HG03520 (cell line): ENCODE measurements at regions not wholly inside any gene's neighbourhood (a gene's known extent, or its start where the extent isn't known, plus 50 kb on each side); places are given as distances from the start of the nearest gene placed in this dataset.
"Not testable (repeated sequence)": the region's sequence is repeated elsewhere in the genome, so short reads cannot be mapped to it uniquely, and the experiment has no call there.

Source experiments
- ATAC-seq: cut with Tn5 transposase; IDR thresholded peaks from one replicate; pipeline ENCODE4 v1.9.1; 2021; ENCODE audit warnings: mild to moderate bottlenecking, moderate library complexity; ENCODE audit not compliant: unreplicated experiment

DNA sequence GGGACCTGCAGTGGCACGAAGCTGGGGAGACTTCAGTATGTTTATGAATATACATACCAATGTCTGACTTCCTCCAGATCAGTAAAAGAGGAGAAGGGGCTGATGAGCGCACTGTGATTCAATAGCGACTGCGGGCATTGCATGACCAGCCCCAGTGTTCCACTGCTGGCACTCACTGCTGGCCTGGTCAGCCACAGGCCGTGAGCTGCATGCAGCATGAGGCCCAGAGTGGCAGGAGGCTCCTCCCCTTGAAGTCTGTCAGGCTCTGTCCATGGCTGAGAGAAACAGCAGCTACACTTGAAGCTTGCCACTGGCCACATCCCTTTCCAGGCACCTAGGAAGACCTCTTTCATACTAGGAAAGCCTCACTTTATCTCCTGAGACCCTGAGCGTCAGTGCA, 265.9 kb upstream of the CDYL start:
- no peak for ATAC-seq

DNA sequence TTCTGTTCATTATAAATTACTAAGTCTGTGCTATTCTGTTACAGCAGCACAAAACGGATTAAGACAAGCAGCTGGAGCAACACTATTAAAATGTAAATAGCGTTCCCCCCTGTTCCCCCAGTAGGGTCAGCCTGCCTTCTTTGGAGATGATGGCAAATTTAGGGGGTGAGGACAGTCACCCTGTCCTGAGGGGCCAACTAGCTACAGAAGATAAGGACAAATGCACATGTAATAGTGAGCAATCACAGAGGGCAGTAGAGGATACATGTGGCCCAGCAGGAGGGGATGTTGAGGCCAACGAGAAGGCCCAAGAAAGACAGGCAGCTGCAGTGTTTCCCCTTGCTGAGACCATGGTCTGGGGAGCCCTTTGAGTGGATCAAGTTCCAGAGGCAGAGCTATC, 266.7 kb upstream of the CDYL start:
- ATAC-seq: no peak

DNA sequence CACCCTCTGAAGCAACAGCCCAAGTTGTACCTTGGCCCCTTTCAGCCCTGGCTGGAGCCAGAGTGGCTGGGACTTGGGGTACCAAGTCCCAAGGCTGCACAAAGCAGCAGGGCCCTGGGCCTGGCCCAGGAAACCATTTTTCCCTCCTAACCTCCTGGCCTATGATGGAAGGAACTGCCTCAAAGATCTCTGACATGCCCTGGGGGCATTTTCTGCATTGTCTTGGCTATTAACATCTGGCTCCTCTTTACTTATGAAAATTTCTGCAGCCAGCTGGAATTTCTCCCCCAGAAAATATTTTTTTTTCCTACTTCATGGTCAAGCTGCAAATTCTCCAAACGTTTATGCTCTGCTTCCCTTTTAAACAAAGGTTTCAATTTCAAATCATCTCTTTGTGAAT, 269.4 kb upstream of the CDYL start:
- ATAC-seq: no peak

DNA sequence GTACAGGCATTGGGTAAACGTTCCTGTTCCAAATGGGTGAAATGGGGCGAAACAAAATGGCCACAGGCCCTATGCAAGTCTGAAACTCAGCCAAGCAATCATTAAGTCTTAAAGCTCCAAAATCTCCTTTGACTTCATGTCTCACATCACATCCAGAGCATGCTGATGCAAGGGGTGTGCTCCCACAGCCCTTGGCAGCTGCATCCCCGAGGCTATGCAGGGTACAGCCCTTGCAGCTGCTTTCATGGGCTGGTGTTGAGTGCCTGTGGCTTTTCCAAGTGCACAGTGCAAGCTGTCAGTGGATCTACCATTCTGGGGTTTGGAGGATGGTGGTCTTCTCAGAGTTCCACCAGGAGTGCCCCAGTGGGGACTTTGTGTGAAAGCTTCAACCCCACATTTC, 270.0 kb upstream of the CDYL start:
- ATAC-seq: no peak

DNA sequence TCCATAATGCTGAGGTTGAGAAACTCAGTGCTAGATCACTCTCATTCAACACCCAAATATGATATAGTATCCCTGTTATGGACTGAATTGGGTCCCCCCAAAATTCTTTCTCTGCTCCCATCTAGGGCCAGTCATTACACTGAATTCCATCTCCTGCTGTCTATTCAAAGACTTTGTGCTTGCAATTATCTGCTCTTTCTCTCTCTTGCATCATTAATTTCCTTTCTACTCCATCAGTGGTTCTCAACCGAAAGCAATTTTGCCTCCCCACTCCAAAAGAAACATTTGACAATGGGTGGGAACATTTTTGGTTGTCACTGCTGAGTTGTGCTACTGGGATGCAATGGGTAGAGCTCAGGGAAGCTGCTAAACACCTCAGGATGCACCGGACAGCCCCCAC, 271.5 kb upstream of the CDYL start:
- ATAC-seq: no peak

DNA sequence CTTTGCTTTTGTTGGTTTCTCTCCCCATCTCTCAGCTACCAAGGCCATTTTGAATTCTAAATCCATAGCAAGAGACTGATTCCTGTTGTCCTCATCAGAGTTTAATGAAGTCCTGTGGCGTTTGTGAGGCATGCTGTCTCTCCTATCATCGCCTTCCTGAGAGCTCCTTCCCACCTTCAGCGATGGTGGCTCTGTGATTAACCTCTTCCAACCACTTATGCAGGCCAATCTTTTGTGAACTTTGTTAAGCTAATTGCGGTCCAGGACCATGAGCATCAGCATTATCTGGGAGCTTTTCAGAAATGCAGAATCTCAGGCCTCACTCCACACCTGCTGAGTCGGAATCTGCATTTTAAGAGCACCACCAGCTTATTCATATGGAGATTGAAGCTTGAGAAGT, 272.5 kb upstream of the CDYL start:
- no peak for ATAC-seq

DNA sequence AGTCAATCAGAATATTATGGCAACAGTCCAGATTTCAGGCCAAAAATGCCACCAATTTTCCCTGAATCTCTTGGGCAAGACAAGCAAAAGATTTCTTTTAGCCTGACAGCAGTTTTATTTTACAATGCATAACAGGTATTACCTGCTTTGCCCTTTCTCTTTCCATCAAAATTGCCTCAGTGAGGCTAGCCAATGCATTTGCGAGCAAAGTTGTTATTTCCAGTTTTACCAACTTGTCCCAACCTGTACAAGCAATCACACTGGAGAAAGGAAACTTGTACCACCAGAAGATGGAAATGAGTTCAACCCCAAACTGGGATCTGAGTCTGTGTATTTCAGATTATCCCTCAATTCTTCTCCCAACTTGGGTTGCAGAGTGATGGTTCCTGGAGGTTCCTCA, 279.9 kb upstream of the CDYL start:
- ATAC-seq: no peak

DNA sequence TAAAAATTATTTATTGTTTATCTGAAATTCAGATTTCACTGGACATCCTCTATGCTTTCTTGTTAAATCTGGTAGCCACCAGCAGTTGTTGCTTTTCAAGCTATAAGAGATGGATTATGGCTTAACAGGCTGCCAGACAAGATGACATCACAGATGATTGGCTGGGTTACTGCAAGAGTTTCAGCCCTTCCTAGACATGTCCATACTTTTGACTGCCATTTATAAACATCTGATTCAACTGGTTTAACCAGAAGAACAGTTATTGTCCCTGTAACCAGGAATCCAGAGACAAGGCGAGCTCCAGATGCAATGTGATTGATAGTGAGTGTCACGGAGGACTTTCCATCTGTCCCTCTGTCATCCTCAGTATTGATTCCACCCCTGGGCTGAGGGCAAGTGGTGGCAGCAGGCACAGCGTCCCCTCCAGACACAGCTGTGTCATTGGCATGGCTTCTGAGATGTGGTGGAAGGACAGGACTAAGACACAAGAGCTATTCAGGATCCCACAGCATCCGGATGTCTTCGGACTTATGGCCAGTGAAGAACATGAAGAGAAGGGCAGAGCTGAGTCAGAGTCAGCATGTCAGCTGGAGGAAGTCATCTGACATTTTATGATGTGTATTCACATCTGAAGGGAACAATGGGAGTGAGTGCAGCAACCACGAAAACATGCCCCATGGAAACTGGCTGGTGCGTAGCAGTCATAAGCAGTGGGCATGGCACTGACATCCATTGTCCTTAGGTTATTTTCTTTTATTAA, 284.5 kb upstream of the CDYL start:
- ATAC-seq: no peak

DNA sequence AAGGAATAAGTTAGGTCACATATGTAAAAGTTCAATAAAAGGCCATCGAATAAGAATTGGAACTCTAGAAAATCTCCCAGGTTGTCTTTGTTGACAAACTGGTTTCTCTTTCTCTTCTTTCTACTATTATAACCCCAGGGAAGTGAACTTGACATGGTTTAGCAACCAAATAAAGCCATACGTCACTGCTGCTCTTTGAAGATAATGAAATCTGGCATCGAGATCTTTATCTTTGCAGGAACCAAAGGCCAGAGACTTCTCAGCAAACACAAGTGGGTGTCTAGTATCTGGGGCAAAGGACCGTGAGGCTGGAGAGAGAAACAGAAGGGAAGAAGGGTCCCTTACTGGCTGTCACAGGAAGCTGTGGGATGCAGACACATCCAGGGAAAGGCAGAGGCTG, 286.7 kb upstream of the CDYL start:
- ATAC-seq: no peak

DNA sequence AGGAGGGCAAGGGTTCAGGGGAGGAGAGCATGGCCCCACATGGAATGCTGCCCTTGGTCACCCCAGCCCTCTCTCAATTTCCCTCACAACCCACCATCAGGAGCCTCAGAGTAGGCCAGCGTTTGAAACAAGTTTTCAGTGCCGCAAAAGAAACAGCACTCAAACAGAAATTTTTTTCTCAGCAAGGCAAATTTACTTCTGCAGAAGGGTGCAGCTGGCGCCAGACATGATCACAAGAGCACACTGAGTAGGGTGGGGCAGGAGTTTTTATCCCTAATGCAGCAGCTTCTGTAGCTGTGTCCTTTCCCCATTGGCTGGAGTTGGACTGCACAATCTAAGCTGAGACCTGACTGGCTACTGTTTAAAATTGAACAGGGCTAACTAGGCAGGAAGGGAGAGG, 287.8 kb upstream of the CDYL start:
- ATAC-seq: no peak

DNA sequence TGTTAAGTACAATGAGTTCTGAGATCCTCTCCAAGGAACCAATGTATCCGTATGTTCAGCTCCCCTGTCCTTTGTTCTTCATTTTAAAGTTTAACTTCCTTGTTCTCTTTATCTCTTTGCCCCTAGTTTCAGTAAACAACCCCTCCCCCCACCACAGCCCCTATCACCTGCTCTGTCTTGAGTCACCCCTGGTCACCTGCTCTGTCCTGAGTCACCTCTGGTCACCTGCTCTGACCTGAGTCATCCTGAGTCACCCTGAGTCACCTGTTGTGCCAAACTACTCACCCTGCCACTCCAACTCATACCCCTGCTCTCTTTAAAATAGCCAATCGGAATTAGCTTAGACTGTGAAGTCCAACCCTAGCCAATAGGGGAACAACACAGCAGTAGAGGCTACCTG, 288.7 kb upstream of the CDYL start:
- ATAC-seq: no peak

DNA sequence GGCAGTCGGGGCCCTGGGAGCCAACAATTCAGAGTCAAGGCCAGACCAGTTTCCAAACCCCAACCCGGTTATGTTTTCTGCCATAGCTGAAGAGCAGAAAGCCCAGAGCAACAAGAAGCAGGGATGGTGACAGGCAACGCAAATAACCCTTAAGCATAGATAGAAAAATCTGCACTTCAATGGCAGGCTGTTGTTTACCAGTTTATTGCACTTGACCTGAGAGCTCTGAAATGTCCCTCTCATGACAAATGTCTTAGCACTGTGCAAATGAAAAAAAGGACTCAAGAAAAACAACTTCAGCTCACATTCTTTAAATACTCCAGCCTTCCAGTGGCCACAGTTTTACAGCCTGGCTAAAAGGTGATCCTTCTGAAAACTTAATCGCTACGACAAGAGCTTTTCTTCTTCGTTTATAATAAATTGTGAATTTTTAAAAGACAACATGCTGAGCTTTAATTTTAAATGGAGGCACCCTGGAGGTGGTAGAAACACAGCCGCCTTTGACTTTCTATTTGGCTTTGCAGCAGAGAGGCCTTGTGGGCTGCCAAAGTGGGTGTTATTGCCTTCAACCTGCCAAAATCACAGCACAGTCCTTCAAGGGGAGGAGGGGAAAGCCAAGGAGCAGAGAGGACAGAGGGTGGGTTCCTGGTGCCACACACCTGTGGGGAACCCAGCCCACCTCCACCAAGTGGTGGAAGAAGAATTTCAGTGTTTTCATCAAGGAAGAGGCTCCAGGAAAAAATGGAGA, 289.5 kb upstream of the CDYL start:
- ATAC-seq: no peak

DNA sequence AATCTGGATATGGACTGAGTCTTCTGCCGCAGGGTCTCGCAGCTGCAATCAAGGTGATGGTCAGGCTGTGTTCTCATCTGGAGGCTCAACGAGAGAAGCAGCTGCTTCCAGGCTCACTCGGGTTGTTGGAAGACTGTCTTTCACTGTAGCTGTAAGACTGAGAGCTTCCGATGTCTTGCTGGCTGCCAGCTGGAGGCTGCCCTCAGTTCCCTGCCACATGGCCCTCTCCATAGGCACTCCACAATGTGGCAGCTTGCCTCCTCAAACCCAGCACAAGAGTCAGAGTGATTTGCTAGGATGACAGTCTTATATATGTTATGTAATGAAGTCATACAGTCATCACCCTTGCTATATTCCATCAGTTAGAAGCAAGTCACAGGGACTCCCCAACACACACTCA, 290.5 kb upstream of the CDYL start:
- ATAC-seq: no peak

DNA sequence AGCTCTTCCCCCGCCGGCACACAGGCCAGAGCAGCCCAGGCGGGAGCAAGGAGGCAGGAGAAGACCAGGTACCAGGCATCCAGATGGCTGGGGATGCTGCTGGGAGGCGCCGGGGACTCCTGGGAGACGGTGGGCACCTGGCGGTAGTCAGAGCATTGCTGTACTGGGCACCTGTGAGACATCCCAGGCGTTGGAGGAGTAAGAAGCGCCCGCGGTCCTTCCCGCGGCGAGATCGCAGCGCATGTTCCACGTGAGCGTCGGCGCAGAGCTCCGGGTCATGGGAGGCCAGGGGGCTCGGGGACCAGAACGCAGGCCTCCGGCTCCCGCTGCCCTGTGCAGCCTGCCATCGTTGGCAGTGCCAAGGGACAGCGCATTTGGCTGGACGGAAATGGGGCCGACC, 293.7 kb upstream of the CDYL start:
- ATAC-seq: no peak

DNA sequence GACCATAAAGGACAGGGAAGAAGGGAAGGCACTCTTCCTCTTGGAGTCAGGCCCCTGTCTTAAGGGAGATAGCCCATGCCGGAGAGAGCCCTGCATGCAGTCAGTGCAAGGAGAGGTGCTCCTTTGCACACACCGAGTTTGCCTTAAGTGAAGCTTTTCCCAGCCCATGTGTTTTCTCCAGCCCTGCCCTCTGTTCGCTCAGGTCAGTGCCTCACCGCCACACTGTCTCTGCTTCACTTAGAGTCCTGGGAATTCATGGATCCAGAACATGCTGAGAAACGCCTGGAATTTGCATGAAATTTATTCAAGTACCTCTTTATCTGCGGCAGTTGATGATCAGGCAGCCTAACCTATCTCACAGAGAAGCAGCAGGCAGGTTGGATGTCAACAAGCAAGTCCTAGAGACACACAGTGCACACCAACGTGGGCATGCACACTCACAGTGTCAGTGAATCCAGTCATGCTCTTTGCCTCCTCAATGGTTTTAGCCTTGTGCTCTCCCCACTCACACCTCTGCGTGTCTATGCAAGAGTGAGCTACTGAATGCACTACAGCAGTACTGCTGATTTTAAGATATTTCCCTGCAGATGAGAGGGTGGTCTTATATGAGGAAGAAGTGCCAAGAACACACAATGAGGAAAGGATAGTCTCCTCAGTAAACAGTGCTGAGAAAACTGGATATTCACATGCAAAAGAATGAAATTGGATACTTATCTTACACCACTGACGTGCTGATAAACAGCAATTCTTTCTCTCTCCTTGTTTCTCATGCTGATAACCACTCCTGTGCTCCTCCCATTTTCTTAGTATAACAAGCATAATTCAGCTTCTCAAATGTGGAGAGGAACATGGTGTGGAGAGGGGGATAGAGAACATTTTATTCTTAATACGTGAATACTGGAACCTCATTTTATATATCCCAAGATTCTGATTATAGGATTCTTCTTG, 295.1 kb upstream of the CDYL start:
- ATAC-seq: no peak

DNA sequence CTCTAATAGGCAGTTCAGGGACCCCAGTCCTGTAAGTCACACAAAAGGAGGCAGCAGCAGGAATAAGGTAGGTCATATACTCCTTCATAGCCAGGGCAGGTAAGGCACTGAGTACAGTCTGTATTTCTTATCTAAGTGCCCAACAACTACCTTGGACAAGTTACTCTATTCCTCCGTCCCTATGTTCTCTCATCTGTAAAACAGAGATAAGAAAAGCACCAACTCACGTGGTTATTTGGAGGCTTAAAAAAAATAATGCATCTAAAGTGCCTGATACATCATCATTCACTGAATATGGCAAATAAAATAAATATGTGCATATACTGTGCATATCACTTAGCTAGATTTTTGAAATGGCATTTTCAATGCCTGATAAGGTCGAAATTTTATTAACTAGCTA, 298.1 kb upstream of the CDYL start:
- no peak for ATAC-seq

DNA sequence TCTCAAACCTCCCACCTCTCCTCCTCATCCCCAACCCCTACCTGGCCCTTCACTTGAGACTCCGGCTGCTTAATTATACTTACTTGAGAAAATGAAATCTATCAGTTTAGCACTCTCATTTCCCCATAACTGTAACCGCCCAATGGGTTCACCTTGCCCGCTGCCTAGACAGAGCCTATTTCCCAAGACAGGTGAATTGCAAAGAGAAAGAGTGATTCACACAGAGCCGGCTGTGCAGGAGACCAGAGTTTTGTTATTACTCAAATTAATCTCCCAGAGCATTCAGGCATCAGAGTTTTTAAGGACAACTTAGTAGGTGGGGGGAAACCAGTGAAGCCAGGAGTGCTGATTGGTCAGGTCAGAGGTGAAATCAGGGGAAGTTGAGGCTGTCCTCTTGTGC, 301.4 kb upstream of the CDYL start:
- no peak for ATAC-seq

DNA sequence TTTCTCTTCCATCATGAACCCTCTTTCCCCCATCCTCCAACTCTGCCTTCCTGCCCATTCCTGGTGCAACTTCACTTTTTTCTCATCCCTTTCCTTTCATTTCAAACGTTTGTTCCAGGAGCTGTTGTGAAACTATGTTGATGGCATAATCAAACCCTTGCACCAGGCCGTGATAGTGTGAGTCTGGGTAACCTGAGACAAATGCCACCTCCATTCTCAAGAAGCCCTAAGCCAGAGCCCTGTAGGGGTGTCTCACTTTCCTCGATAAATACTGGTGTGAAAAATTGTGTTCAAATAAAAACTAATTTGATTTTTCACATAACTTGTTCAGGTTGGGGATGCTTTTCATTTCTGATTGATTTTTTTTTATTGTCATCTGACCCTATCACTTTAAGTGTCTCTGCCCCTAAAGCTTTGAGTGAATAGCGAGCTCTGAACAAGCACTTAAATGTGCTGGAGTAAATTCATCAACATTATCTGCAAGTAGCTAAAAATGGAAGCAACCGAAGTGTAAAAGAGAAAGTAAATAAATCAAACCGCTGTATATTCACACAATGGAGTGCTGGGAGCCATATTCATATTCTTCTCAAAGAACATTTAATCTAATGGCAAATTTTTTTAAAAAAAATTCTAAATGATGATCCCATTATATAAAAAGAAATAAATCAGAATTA, 303.1 kb upstream of the CDYL start:
- ATAC-seq: no peak

DNA sequence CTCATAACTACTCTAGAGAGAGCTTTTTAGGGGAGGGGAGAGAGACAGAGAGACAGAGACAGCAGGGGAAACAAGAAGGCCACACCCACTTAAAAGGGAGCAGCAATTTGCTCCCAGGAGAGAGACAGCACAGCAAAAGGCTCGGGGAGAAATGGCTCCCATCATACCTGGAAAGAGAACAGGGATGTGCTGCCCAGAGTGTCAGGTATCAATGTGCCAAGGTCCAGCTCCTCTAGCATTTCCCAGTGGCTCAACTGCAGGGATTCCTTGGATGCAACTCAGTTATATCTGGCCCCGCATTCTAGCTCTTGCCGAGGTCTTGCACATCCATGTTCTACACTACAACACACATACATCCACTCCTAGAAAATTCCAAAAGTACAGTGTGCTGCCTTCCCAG, 304.0 kb upstream of the CDYL start:
- no peak for ATAC-seq

DNA sequence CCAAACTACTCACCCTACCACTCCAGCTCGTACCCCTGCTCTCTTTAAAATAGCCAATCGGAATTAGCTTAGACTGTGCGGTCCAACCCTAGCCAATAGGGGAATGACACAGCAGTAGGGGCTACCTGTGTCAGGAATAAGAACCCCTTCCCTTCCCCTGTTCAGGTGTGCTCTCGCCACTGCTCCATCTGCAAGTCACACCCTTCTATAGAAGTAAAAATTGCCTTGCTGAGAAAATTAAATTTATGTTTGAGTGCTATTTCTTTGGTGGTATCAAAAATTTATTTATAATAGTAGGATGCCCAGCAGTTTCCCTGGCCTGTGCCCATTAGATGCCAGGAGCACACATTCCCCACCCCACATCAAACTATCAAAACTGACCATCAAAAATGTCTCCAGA, 304.7 kb upstream of the CDYL start:
- ATAC-seq: not testable (repeated sequence)

DNA sequence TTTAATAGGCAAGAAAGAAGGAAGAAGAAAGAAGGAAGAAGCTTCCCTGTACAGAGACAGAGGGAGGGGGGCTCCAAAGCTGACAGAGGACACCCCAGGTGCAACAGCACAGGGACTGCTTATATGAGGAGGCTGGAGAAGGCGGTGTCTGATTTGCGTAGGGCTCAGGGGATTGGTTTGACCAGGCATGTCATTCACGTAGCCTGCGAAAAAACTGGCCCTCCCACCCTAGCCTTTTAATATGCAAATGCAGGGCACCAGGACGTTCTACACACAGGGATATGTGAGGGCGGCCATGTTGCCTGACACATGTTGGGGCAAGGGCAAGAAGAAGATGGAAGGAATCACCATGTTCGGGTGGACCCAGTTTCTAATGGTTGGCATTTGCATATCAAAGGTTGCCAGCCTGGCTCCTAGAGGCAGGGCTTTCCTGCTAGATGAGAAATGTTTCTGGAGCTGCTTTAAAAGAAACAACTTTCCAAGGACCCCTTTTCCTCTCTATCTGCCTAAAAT, 305.4 kb upstream of the CDYL start:
- no peak for ATAC-seq
